SK-N-MC (cell line): ENCODE measurements at regions not wholly inside any gene's neighbourhood (a gene's known extent, or its start where the extent isn't known, plus 50 kb on each side); places are given as distances from the start of the nearest gene placed in this dataset.
"Not testable (repeated sequence)": the region's sequence is repeated elsewhere in the genome, so short reads cannot be mapped to it uniquely, and the experiment has no call there.

Source experiments
- DNase-seq: peaks from one replicate; pipeline ENCODE4 v3.0.0-alpha.2; 2011; ENCODE audit warnings: low read depth, low spot score
- H3K27ac ChIP-seq: fragments of 200-600 bp; sonication (generic); 2 replicates; pipeline ENCODE4 v1.5.1; 2016; ENCODE audit warnings: mixed run types
- H3K36me3 ChIP-seq: fragments of 200-600 bp; sonication (generic); 2 replicates; pipeline ENCODE4 v1.6.1; 2017; ENCODE audit warnings: antibody characterized with exemption, low read length, mixed read lengths; ENCODE audit not compliant: insufficient read depth
- H3K4me3 ChIP-seq: fragments of 200-600 bp; sonication (generic); 2 replicates; pipeline ENCODE4 v1.5.1; 2016
- H3K9ac ChIP-seq: fragments of 200-600 bp; sonication (generic); 2 replicates; pipeline ENCODE4 v1.8.0; 2017; ENCODE audit warnings: mixed run types, mixed read lengths; ENCODE audit not compliant: insufficient read length
- H3K9me3 ChIP-seq: fragments of 200-600 bp; sonication (generic); 2 replicates; pipeline ENCODE4 v1.6.1; 2017; ENCODE audit warnings: low read depth, mild to moderate bottlenecking, antibody characterized with exemption, low read length, moderate library complexity, mixed read lengths
- EZH2 ChIP-seq: fragments of 200-600 bp; sonication (generic); IDR thresholded peaks from one replicate; pipeline ENCODE4 v1.6.1; 2017; ENCODE audit warnings: antibody characterized with exemption
- FOXP2 ChIP-seq: optimal IDR thresholded peaks from 2 replicates; pipeline ENCODE3; 2011; ENCODE audit warnings: mild to moderate bottlenecking, moderate library complexity; ENCODE audit not compliant: insufficient read depth; ENCODE audit errors: extremely low read length, control extremely low read depth
- POLR2AphosphoS5 ChIP-seq: IDR thresholded peaks from 2 replicates; pipeline ENCODE4 v1.6.1; 2012; ENCODE audit warnings: mild to moderate bottlenecking, low read depth, low read length, borderline replicate concordance

DNA sequence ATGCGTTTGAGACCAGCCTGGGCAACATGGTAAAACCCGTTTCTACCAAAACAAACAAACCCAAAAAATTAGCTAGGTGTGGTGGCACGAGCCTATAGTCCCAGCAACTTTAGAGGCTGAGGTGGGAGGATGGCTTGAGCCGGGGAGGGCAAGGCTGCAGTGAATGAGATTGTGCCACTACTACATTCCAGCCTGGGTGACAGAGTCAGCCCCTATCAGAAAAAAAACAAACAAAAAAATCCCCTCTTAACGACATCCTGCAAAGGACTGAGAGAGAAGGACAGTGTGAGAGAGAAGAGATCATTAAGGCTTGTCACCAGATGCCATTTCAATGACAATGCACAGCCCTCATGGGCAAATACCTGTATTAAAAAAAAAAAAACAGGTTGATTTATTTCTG, 266.7 kb upstream of the ATP10A start:
- Histone ChIP-seq H3K27ac (no peak overlapping the region), H3K9ac (no peak overlapping the region), H3K4me3 (no peak overlapping the region), H3K9me3 (no peaks in the 10 kb centered on the region), H3K36me3 (no peaks in the 10 kb centered on the region)
- no peak for TF ChIP-seq FOXP2
- no peak for TF ChIP-seq EZH2
- no peak for TF ChIP-seq POLR2AphosphoS5
- DNase-seq, result no peak

- Histone ChIP-seq H3K27ac (no peak overlapping the region), H3K9me3 (no peaks in the 10 kb centered on the region), H3K36me3 (no peaks in the 10 kb centered on the region), H3K4me3 (no peak overlapping the region), H3K9ac (no peak overlapping the region)
- DNase-seq, result no peak
- TF ChIP-seq FOXP2, result no peak
- no peak for TF ChIP-seq POLR2AphosphoS5
- TF ChIP-seq EZH2, result no peak
Observed at GRCh38 chr15:26128611-26129140, 265.5 kb upstream of the ATP10A start.

DNA sequence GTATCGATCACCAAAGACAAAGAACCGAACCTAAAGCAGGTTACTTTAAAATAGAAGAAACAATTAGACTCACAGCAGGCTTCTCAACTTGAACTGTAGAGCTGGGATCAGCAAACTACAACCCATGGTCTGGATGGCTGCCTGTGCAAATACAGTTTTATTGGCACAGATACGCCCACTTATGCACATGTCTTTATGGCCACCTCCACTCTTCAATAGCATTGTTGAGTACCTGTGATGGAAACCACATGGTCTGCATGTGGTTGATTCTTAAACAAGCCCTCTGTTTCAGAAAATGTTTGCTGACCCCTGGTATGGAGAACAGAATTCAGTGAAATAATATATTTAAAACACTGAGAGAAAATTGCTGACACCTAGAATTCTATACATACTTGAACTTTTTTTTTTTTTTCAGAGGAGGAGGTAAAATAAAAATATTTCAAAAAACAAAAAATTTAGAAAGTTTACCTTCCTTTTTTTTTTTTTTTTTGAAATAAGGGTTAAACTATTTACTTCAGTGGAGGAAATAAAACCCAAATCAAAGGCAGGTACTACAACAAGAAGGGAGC, 263.8 kb upstream of the ATP10A start:
- Histone ChIP-seq H3K9ac (no peak overlapping the region), H3K4me3 (no peak overlapping the region), H3K36me3 (no peaks in the 10 kb centered on the region), H3K9me3 (no peaks in the 10 kb centered on the region), H3K27ac (no peak overlapping the region)
- no peak for DNase-seq
- TF ChIP-seq FOXP2 (no peak), POLR2AphosphoS5 (no peak), EZH2 (no peak)

- H3K9me3 ChIP-seq, result no peaks in the 10 kb centered on the region
- H3K4me3 ChIP-seq, result no peak overlapping the region
- DNase-seq, result no peak
- TF ChIP-seq EZH2 (no peak), FOXP2 (no peak), POLR2AphosphoS5 (no peak)
- H3K36me3 ChIP-seq, result no peaks in the 10 kb centered on the region
- H3K27ac ChIP-seq, result no peak overlapping the region
- H3K9ac ChIP-seq, result no peak overlapping the region
Observed at GRCh38 chr15:26126070-26126469, 262.9 kb upstream of the ATP10A start.

DNA sequence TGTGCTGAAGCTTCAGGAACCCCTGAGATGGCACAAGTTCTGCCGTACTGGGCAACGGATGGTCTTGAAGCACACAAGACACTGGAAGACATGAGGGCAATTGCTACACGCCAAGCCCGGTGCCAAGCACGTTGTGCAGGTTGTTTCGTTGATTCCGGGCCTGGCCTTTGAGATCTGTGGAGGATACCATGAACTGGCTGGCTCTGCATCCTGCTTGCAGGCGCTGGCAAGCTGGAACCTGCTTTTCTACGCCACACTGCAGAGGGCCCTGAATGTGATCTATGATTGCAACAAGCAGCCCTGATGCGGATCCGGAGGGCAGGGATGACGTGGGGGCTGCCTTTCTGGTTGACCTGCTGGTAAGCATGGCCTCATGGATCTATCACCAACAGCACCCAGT, 262.5 kb upstream of the ATP10A start:
- H3K9me3 ChIP-seq, result no peaks in the 10 kb centered on the region
- H3K36me3 ChIP-seq, result no peaks in the 10 kb centered on the region
- H3K27ac ChIP-seq, result no peak overlapping the region
- H3K4me3 ChIP-seq, result no peak overlapping the region
- no peak overlapping the region for H3K9ac ChIP-seq
- no peak for TF ChIP-seq EZH2
- no peak for TF ChIP-seq POLR2AphosphoS5
- TF ChIP-seq FOXP2, result no peak
- no peak for DNase-seq

GRCh38 chr15:26119322-26119721, 256.2 kb upstream of the ATP10A start:
- no peak for DNase-seq
- H3K36me3 ChIP-seq, result no peaks in the 10 kb centered on the region

DNA sequence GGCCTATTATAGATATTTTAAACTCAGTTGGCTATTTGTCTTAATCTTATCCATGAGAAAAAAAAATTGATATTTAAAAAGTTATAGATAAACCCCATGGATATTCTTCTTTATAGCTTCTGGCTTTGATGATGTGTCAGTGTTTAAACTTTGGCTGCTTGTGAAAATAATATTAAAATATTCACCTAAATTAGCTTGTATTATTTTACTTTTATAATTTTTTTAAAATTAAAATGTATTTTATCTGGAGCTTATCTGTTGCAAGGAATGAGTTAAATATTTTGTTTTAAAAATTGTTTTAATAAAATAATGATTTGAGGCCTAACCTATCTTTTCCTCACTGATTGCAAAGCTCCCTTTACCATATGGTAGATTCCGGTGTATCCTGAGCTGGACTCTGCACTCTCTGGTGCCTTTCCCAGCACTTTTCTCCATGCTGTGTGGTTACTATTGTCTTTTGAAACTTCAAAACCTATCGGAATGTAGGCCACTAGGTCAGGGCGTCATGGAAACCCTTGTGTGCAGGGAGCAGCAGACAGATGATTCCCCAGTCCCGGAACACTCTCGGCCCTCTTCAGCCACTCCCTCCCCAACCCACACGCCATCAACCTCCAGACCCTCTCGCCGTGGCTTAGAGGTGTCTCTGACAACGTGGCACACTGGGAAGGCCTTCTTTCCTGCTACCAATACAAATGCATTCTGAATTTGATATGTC, 252.3 kb upstream of the ATP10A start:
- H3K9ac ChIP-seq, result no peak overlapping the region
- no peaks in the 10 kb centered on the region for H3K36me3 ChIP-seq
- no peak overlapping the region for H3K27ac ChIP-seq

More at GRCh38 chr15:26119322-26119721, 256.2 kb upstream of the ATP10A start:
- no peak overlapping the region for H3K9ac ChIP-seq
- no peak overlapping the region for H3K4me3 ChIP-seq
- no peaks in the 10 kb centered on the region for H3K9me3 ChIP-seq
- H3K27ac ChIP-seq, result no peak overlapping the region
- TF ChIP-seq EZH2, result no peak
- no peak for TF ChIP-seq POLR2AphosphoS5
- TF ChIP-seq FOXP2, result no peak

DNA sequence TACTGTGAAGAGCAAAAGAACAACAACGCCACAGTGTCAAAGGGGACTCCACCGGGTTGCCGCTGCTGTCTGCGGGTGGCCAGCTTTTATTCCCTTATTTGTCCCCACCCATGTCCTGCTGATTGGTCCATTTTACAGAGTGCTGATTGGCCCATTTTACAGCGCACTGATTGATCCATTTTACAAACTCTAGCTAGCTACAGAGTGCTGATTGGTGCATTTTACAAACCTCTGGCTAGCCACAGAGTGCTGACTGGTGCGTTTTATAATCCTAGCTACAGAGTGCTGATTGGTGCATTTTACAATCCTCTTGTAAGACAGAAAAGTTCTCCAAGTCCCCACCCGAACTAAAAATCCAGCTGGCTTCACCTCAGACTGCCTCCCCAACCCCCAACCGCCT, 251.0 kb upstream of the ATP10A start:
- H3K27ac ChIP-seq, H3K9ac ChIP-seq, H3K9me3 ChIP-seq, DNase-seq, H3K36me3 ChIP-seq, H3K4me3 ChIP-seq: not testable (repeated sequence)

More for the DNA sequence above, 252.3 kb upstream of the ATP10A start:
- no peak for TF ChIP-seq EZH2
- TF ChIP-seq POLR2AphosphoS5, result no peak
- no peak for TF ChIP-seq FOXP2
- no peaks in the 10 kb centered on the region for H3K9me3 ChIP-seq
- no peak overlapping the region for H3K4me3 ChIP-seq
- no peak for DNase-seq

GRCh38 chr15:26113296-26113695, 250.2 kb upstream of the ATP10A start:
- TF ChIP-seq POLR2AphosphoS5 (no peak), EZH2 (no peak), FOXP2 (no peak)
- Histone ChIP-seq H3K27ac (no peak overlapping the region), H3K4me3 (no peak overlapping the region), H3K9ac (no peak overlapping the region), H3K36me3 (no peaks in the 10 kb centered on the region), H3K9me3 (no peaks in the 10 kb centered on the region)
- no peak for DNase-seq
